CD4-positive, alpha-beta T cell treated with Interferon alpha-2 for 1 hour (primary cell): ENCODE measurements at regions not wholly inside any gene's neighbourhood (a gene's known extent, or its start where the extent isn't known, plus 50 kb on each side); places are given as distances from the start of the nearest gene placed in this dataset.

Experiments
- DNase-seq, 2 donors: peaks; one replicate each; pipeline ENCODE4 v3.0.0-alpha.2; 2020 to 2022

- no peak for DNase-seq
These were observed 73.7 kb downstream of the NAV1 start for GRCh38 chr1:201612645-201613044.

- no peak for DNase-seq
These were observed 75.5 kb downstream of the NAV1 start for GRCh38 chr1:201614262-201615015.

- no peak for DNase-seq
These were observed 78.2 kb downstream of the NAV1 start for GRCh38 chr1:201617157-201617556.

- DNase-seq: no peak
These were observed 79.5 kb downstream of the NAV1 start for GRCh38 chr1:201618389-201618788.

GRCh38 chr1:201618905-201619304 is 80.0 kb downstream of the NAV1 start:
- DNase-seq: no peak

- no peak for DNase-seq
These were observed 80.6 kb downstream of the NAV1 start for GRCh38 chr1:201619513-201619912.

- DNase-seq: no peak
These were observed 83.4 kb downstream of the NAV1 start for GRCh38 chr1:201622353-201622752.

GRCh38 chr1:201622824-201623223 is 83.9 kb downstream of the NAV1 start:
- no peak for DNase-seq

GRCh38 chr1:201624741-201625225 is 85.9 kb downstream of the NAV1 start:
- no peak for DNase-seq

GRCh38 chr1:201625226-201625761 is 86.4 kb downstream of the NAV1 start:
- no peak for DNase-seq

GRCh38 chr1:201625851-201626251 is 86.9 kb downstream of the NAV1 start:
- no peak for DNase-seq

GRCh38 chr1:201626629-201627275 is 87.8 kb downstream of the NAV1 start:
- no peak for DNase-seq

GRCh38 chr1:201628490-201628889 is 89.6 kb downstream of the NAV1 start:
- no peak for DNase-seq

- DNase-seq: no peak
These were observed 91.7 kb downstream of the NAV1 start for GRCh38 chr1:201630582-201630981.

GRCh38 chr1:201631037-201631436 is 92.1 kb downstream of the NAV1 start:
- no peak for DNase-seq

- DNase-seq: no peak
These were observed 93.5 kb downstream of the NAV1 start for GRCh38 chr1:201632364-201632952.

- no peak for DNase-seq
These were observed 94.4 kb downstream of the NAV1 start for GRCh38 chr1:201633297-201633696.

GRCh38 chr1:201633811-201634210 is 94.9 kb downstream of the NAV1 start:
- DNase-seq: no peak

- DNase-seq: no peak
These were observed 95.3 kb downstream of the NAV1 start for GRCh38 chr1:201634261-201634660.

- no peak for DNase-seq
These were observed 97.2 kb downstream of the NAV1 start for GRCh38 chr1:201636097-201636496.

- no peak for DNase-seq
These were observed 97.6 kb downstream of the NAV1 start for GRCh38 chr1:201636510-201636971.

GRCh38 chr1:201637282-201638079 is 98.6 kb downstream of the NAV1 start:
- DNase-seq: no peak

GRCh38 chr1:201639391-201639790 is 100.5 kb downstream of the NAV1 start:
- no peak for DNase-seq
